ENCODE measurements at regions not wholly inside any gene's neighbourhood (a gene's known extent, or its start where the extent isn't known, plus 50 kb on each side); places are given as distances from the start of the nearest gene placed in this dataset.

DNA sequence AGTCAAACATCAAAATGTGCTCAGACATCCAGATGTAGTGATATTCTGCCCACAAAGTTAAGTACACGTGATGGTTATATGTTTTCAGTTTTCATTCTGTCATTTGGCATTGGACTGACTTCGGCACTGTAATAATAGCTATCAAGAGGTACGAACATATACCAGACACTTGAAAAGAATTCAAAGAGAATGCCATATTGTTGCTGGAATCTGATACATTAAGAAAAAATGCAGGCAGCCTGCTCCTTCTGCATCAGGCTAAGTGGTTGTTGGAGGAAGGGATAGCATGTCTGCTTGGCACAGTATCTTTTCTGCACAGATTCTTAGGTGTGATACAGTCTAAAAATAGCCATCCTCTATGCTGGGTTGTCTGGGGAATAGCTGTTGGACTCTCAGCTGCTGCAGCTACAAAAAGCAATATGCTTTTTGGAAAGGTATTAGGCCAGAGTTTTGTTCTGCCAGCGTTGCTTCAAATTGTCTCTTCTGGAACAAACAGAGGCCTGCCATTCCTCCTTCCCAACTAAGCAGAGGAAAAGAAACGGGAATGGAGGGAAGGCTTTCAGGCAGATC is 892.6 kb downstream of the TBC1D22A start:
- TF ChIP-seq, protein P1, sequence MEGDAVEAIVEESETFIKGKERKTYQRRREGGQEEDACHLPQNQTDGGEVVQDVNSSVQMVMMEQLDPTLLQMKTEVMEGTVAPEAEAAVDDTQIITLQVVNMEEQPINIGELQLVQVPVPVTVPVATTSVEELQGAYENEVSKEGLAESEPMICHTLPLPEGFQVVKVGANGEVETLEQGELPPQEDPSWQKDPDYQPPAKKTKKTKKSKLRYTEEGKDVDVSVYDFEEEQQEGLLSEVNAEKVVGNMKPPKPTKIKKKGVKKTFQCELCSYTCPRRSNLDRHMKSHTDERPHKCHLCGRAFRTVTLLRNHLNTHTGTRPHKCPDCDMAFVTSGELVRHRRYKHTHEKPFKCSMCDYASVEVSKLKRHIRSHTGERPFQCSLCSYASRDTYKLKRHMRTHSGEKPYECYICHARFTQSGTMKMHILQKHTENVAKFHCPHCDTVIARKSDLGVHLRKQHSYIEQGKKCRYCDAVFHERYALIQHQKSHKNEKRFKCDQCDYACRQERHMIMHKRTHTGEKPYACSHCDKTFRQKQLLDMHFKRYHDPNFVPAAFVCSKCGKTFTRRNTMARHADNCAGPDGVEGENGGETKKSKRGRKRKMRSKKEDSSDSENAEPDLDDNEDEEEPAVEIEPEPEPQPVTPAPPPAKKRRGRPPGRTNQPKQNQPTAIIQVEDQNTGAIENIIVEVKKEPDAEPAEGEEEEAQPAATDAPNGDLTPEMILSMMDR (conservative IDR thresholded peaks at IDR 0.05; ENCODE audit: low read depth in 2 of 2) = no peak
- TF ChIP-seq EZH2 (IDR thresholded peaks at IDR 0.05; ENCODE audit: low read depth, unreplicated experiment) (no peak), POLR2AphosphoS5 (IDR thresholded peaks at IDR 0.05; ENCODE audit: low read depth) (no peak), ZNF114 (CRISPR knock-in tag; IDR thresholded peaks at IDR 0.05) (no peak), EZH2phosphoT487 (IDR thresholded peaks at IDR 0.05; ENCODE audit: unreplicated experiment) (no peak), JUNB (IDR thresholded peaks at IDR 0.05; ENCODE audit: unreplicated experiment) (no peak), CREB1 (CRISPR knock-in tag; IDR thresholded peaks at IDR 0.05; ENCODE audit: low read depth) (no peak), STAT1 (IDR thresholded peaks at IDR 0.05; ENCODE audit: unreplicated experiment) (no peak)
- TF ChIP-seq, protein P2, sequence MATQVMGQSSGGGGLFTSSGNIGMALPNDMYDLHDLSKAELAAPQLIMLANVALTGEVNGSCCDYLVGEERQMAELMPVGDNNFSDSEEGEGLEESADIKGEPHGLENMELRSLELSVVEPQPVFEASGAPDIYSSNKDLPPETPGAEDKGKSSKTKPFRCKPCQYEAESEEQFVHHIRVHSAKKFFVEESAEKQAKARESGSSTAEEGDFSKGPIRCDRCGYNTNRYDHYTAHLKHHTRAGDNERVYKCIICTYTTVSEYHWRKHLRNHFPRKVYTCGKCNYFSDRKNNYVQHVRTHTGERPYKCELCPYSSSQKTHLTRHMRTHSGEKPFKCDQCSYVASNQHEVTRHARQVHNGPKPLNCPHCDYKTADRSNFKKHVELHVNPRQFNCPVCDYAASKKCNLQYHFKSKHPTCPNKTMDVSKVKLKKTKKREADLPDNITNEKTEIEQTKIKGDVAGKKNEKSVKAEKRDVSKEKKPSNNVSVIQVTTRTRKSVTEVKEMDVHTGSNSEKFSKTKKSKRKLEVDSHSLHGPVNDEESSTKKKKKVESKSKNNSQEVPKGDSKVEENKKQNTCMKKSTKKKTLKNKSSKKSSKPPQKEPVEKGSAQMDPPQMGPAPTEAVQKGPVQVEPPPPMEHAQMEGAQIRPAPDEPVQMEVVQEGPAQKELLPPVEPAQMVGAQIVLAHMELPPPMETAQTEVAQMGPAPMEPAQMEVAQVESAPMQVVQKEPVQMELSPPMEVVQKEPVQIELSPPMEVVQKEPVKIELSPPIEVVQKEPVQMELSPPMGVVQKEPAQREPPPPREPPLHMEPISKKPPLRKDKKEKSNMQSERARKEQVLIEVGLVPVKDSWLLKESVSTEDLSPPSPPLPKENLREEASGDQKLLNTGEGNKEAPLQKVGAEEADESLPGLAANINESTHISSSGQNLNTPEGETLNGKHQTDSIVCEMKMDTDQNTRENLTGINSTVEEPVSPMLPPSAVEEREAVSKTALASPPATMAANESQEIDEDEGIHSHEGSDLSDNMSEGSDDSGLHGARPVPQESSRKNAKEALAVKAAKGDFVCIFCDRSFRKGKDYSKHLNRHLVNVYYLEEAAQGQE (IDR thresholded peaks at IDR 0.05; ENCODE audit: unreplicated experiment) = no peak

All from GM23338 (cell line).